ENCODE measurements at regions not wholly inside any gene's neighbourhood (a gene's known extent, or its start where the extent isn't known, plus 50 kb on each side); places are given as distances from the start of the nearest gene placed in this dataset.

DNA sequence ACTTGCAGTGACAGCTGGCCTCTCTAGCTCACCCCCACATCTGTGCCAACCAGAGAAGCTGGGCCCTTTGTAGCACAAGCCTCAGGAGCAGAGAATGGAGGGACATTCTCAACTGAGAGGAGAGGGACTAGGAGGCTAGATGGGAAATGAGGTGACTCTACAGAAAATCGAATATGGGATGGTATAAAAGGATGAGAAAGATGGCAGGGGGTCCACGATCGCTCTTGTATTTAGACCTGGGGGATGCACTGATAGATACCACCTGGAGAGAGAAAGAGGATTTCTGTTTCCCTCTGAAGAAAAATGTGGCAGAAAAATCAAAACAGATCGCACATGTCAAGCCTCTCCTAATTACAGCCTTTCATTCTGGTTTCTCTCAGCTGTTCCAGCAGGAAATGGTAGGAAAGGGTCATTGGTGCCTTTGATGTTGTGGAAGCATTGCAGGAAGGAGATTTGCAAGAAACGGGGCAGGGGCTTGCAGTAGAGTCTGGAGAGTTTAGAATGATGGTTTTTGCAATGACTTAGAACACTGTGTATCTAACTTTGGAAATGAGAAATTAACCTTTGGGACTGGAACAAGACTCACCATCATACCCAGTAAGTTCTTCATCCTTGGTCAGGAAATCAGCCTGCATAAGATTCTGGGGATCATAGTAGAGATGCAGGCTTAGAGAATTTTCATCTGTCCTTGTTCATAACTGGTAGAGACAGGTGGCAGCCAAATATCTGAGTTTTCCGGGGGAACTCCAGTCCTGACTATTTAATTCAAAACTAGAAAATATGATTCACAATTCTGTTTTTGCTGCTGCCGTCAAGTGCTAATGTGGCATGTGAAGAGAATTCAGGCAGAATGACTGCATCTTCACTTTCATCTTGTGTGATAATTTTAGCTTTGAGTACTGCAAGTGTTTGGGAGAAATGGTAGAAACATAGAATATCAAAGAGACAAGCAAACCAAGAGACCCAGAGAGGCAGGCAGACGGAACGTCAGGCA, 98.8 kb downstream of the DAD1 start:
- intact Hi-C loops (cut with micrococcal nuclease), result no loop called here
- Histone ChIP-seq H3K4me3 (ENCODE audit: low read length) (no peak overlapping the region), H3K79me2 (ENCODE audit: low read length) (no peaks in the 10 kb centered on the region), H3K27ac (ENCODE audit: low read length) (no peak overlapping the region), H3K9me2 (replicated peaks; ENCODE audit: low read length) (no peaks in the 10 kb centered on the region), H3F3A (ENCODE audit: low read length, unreplicated experiment) (no peaks in the 10 kb centered on the region), H2AFZ (ENCODE audit: low read length) (no peak overlapping the region), H3K36me3 (ENCODE audit: low read depth, low read length) (no peaks in the 10 kb centered on the region), H4K20me1 (ENCODE audit: low read length) (no peaks in the 10 kb centered on the region), H3K4me1 (ENCODE audit: insufficient read depth, low read length) (no peaks in the 10 kb centered on the region), H3K27me3 (ENCODE audit: low read length) (peaks cover 7% of the 10 kb centered on the region; the same call in 1 of the 2 replicates), H3K9ac (ENCODE audit: low read length) (no peak overlapping the region), H3K9me3 (ENCODE audit: low read length) (no peaks in the 10 kb centered on the region), H3K4me2 (ENCODE audit: low read length) (no peak overlapping the region)
- ATAC-seq (no peak), DNase-seq (no peak)
- TF ChIP-seq EZH2phosphoT487 (IDR thresholded peaks at IDR 0.05; ENCODE audit: borderline replicate concordance, low read length), result no peak
- no peak for TF ChIP-seq CTCF (conservative IDR thresholded peaks at IDR 0.05; ENCODE audit: low read depth, low read length)
- TF ChIP-seq EZH2 (IDR thresholded peaks at IDR 0.05; ENCODE audit: low read length, unreplicated experiment), result no peak
- ChIA-PET POLR2A (ENCODE audit: unreplicated experiment) (no interaction called here), CTCF (no interaction called here)
- BruUV-seq (replicated peaks), result no TSS peak

DNA sequence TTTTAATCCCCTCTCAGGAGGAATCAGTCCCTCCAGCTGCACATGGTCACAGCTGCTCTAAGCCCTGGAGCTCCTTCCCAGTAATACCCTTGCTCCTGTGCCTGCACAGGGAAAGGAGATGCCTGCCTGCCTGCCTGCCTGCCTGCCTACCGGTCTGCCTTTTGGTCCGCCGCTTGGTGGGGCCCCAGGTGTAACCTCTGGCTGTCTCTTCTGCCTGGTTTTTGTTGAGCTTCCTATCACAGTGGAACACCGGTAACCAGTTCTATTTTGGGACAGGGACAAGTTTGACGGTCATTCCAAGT, 99.8 kb downstream of the DAD1 start:
- no peak for DNase-seq
- H3K27me3 ChIP-seq (ENCODE audit: low read length), result peaks cover 7% of the 10 kb centered on the region; the same call in 1 of the 2 replicates
- H3F3A ChIP-seq (ENCODE audit: low read length, unreplicated experiment), result no peaks in the 10 kb centered on the region
- no TSS peak for BruUV-seq (replicated peaks)
- no peaks in the 10 kb centered on the region for H3K36me3 ChIP-seq (ENCODE audit: low read depth, low read length)
- H3K9me3 ChIP-seq (ENCODE audit: low read length), result no peaks in the 10 kb centered on the region
- ChIA-PET POLR2A (ENCODE audit: unreplicated experiment) (no interaction called here), CTCF (no interaction called here)
- H4K20me1 ChIP-seq (ENCODE audit: low read length), result no peaks in the 10 kb centered on the region
- intact Hi-C loops (cut with micrococcal nuclease), result no loop called here
- no peak for ATAC-seq
- H3K27ac ChIP-seq (ENCODE audit: low read length), result no peak overlapping the region
- H3K4me2 ChIP-seq (ENCODE audit: low read length), result no peak overlapping the region
- no peaks in the 10 kb centered on the region for H3K79me2 ChIP-seq (ENCODE audit: low read length)
- H3K4me3 ChIP-seq (ENCODE audit: low read length), result no peak overlapping the region
- H3K9me2 ChIP-seq (replicated peaks; ENCODE audit: low read length), result no peaks in the 10 kb centered on the region
- TF ChIP-seq EZH2 (IDR thresholded peaks at IDR 0.05; ENCODE audit: low read length, unreplicated experiment) (no peak), EZH2phosphoT487 (IDR thresholded peaks at IDR 0.05; ENCODE audit: borderline replicate concordance, low read length) (no peak)
- H3K9ac ChIP-seq (ENCODE audit: low read length), result no peak overlapping the region
- no peaks in the 10 kb centered on the region for H3K4me1 ChIP-seq (ENCODE audit: insufficient read depth, low read length)
- H2AFZ ChIP-seq (ENCODE audit: low read length), result no peak overlapping the region

- no peaks in the 10 kb centered on the region for H3F3A ChIP-seq (ENCODE audit: low read length, unreplicated experiment)
- no peaks in the 10 kb centered on the region for H4K20me1 ChIP-seq (ENCODE audit: low read length)
- ChIA-PET CTCF (no interaction called here), POLR2A (ENCODE audit: unreplicated experiment) (interaction anchor here (0.5 kb wide), 1 partner anchor 101 kb away, joined by 5 read pairs; no protein-coding TSS in a partner anchor)
- H3K27me3 ChIP-seq (ENCODE audit: low read length), result peaks cover 7% of the 10 kb centered on the region; the same call in 1 of the 2 replicates
- H3K27ac ChIP-seq (ENCODE audit: low read length), result no peak overlapping the region
- H2AFZ ChIP-seq (ENCODE audit: low read length), result no peak overlapping the region
- TF ChIP-seq EZH2phosphoT487 (IDR thresholded peaks at IDR 0.05; ENCODE audit: borderline replicate concordance, low read length) (no peak), EZH2 (IDR thresholded peaks at IDR 0.05; ENCODE audit: low read length, unreplicated experiment) (no peak), CTCF (conservative IDR thresholded peaks at IDR 0.05; ENCODE audit: low read depth, low read length) (no peak)
- no peak overlapping the region for H3K4me2 ChIP-seq (ENCODE audit: low read length)
- intact Hi-C loops (cut with micrococcal nuclease), result no loop called here
- H3K4me3 ChIP-seq (ENCODE audit: low read length), result no peak overlapping the region
- H3K79me2 ChIP-seq (ENCODE audit: low read length), result no peaks in the 10 kb centered on the region
- no peaks in the 10 kb centered on the region for H3K4me1 ChIP-seq (ENCODE audit: insufficient read depth, low read length)
- no peak overlapping the region for H3K9ac ChIP-seq (ENCODE audit: low read length)
- H3K36me3 ChIP-seq (ENCODE audit: low read depth, low read length), result no peaks in the 10 kb centered on the region
- no peak for DNase-seq
- ATAC-seq, result no peak
- BruUV-seq (replicated peaks), result no TSS peak
- H3K9me3 ChIP-seq (ENCODE audit: low read length), result no peaks in the 10 kb centered on the region
- H3K9me2 ChIP-seq (replicated peaks; ENCODE audit: low read length), result no peaks in the 10 kb centered on the region
These were observed 100.3 kb downstream of the DAD1 start for GRCh38 chr14:22488522-22489243.
